ENCODE measurements at regions not wholly inside any gene's neighbourhood (a gene's known extent, or its start where the extent isn't known, plus 50 kb on each side); places are given as distances from the start of the nearest gene placed in this dataset.

DNA sequence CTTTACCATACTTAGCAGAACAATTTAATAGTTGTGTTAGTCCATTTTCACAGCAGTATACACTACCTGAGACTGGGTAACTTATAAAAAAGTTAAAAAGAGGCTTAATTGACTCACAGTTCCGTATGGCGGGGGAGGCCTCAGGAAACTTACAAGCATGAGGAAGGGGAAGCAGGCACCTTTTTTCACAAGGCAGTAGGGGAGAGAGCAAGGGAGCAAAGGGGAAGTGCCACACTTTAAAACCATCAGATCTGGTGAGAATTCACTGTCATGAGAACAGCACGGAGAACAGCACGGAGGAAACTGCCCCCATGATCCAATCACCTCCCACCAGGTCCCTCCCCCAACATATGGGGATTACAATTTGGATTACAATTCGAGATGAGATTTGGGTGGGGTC is 269.9 kb downstream of the MTRR start:
- no peak for DNase-seq

GRCh38 chr5:8150791-8151190 is 281.8 kb downstream of the MTRR start:
- no peak for DNase-seq

DNA sequence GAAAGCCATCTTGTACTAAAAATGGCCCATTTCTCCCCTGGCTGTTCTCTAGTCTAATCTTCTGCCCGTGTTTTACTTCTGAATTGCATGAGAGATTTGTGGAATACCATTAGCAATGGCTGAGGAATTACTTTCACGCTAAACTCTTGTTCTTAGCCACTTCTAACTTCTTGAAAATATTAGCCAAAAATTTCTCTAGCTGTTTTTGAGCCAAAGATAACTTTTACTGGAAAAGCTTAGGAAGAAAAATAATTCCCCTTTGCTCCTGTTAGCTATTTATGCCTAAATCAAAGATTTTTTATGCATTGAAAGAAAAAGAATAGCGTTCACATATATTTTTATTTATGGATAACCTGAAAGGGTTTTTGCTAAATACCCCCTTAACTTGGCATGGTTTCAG is 287.8 kb downstream of the MTRR start:
- DNase-seq, result no peak

DNA sequence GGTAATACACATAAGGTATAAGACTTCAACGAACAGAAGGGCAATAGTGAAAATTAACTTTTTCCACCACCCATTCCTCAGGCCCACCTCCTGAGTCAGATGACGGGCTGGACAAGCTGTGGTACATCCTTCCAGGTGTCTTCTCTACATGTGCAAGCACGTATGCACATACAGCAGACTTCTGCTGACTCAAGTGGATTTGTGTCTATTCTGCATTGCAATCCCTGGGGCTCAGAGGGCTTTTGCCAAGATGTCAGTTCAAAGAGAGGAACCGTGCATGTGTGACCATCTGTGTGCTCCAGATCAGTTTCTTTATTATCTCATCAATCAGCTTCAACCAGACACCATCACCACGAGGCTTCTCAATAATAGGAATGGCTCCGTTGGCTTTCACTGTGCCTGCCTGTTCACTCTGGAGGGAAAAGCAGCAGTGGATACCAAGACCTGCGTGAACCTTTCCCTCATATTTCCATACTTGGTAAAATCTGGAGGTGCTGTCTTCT is 288.4 kb downstream of the MTRR start:
- no peak for DNase-seq

- no peak for DNase-seq
Observed at GRCh38 chr5:8176101-8176693, 307.2 kb downstream of the MTRR start.

- peak in 3 of 14 donors; percentile 1 to 6 (median 2) for DNase-seq
Observed at GRCh38 chr5:8184455-8185063, 315.6 kb downstream of the MTRR start.

DNA sequence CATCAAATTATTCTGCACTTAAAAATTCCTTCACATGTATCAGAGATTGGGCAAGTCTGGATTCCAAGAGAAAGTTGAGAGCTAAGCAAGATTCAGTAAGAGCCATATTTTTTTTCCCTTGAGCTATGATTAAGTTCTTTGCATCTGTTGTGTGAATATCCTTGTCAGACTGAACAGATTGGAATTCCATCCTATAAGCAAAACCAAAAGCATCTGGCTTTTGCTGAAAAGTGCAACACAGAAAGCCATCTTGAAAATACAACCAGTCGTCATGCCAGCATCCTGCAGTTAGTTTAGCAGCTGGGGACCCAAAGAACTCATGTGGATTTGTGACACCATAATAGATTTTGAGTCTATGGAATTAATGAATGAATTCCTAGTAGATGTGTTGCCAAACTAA is 316.9 kb downstream of the MTRR start:
- DNase-seq, result no peak

DNA sequence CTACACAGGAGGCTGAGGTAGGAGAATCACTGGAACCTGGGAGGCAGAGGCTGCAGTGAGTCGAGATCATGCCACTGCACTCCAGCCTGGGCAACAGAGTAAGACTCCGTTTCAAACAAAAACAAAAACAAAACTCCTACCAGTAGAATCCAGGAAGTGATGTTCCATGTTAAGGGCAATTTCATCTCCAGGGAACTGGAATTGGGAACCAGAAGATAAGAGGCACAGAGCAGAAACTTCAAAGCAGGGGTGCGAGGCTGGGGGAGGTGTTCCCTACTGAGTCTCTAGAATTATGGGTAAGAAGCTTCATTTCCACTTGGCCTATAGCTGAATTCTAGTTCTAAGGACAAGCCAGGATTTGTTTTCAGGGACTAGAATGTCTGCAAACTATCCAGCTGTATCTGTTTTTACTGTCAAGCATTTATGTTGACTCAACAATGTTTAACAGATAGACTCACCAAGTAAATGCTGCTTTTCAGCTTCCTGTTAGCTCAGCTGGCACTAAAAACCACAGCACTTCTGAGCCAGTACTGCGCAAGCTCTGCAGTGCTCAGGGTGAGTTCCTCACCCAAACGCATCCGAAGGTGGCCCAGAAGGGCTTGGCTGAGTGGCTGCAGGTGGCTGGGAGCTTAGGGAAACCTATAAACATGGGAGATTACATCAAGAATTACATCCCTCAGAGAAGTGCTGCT is 320.1 kb downstream of the MTRR start:
- no peak for DNase-seq

- DNase-seq, result no peak
Observed at GRCh38 chr5:8192840-8193239, 323.9 kb downstream of the MTRR start.

DNA sequence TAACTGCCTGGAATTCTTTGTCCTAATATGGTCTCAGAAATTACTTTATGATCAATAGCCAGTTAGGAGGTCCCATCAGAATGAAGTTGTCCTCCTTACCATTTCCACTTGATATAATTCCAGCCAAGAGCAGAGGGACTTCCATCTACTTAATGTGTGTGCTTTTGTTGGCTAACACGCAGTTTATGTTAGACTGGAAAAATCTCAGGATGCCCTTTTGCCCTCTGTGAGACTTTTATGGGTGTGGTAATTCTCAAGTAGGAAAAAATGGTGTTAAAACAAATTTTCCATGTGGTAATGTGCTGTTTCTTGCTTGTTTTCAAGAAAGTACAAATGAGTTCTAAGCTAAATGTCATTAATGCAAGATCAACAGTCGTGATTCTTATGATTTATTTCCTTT is 327.1 kb downstream of the MTRR start:
- no peak for DNase-seq

DNA sequence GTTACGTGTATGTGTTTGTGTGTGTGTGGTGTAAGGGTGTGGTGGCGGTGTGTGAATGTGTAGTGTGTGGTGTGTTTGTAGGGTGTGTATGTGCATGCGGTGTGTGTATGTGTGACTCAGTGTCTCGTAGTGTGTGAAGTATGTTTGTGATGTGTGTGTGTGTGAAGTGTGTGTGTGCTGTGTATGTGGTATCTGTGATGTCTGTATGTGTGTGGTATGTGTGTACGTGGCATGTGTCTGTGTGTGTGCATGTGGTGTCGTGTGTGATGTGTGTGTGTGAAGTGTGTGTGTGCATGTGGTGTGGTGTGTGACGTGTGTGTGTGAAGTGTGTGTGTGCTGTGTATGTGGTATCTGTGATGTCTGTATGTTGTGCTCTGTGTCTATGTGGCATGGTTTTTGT is 339.4 kb downstream of the MTRR start:
- no peak for DNase-seq

DNA sequence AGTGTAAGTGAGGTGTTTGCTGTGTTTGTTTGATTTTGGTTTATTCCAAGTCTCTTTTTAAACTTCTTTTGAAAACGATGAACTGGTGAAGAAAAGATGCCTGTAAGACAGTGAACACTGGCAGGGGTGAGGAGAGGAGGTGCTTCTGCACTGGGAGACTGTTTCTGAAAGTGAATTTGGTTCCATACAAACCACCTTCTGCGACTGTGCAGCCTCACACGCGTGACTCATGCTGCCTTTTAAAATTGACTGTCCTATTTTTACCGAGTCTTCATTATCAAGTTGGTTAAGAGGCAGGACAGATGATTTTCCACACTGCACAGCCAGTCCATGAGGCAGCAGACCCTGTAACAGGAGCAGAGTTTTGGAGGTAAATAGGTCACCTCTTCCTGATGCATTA is 340.6 kb downstream of the MTRR start:
- no peak for DNase-seq

- DNase-seq, result peak in 1 of 14 donors; percentile 14
Observed at GRCh38 chr5:8213701-8214240, 344.8 kb downstream of the MTRR start.

- no peak for DNase-seq
Observed at GRCh38 chr5:8216921-8217320, 348.0 kb downstream of the MTRR start.

GRCh38 chr5:8226148-8226547 is 357.2 kb downstream of the MTRR start:
- no peak for DNase-seq

GRCh38 chr5:8227112-8227511 is 358.2 kb downstream of the MTRR start:
- DNase-seq, result no peak

DNA sequence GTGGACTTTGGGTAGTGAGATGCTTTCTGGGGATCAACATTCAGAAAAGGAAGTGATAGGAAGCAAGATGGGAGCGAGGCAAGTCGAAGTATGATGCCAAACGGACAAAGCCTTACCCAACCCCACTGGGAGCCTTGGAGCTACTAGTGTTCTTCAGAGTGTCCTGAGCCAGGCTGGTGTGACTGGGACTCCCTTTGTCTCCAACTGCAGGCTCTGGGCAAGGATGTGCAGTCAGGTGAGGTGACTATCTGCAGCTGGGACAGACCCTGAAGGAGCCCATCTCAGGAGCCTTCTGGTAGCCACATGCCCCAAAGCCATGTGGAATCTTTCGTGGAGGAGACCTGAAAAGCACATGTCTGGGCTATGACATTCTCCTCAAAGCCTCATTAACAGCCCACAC is 360.6 kb downstream of the MTRR start:
- no peak for DNase-seq

DNA sequence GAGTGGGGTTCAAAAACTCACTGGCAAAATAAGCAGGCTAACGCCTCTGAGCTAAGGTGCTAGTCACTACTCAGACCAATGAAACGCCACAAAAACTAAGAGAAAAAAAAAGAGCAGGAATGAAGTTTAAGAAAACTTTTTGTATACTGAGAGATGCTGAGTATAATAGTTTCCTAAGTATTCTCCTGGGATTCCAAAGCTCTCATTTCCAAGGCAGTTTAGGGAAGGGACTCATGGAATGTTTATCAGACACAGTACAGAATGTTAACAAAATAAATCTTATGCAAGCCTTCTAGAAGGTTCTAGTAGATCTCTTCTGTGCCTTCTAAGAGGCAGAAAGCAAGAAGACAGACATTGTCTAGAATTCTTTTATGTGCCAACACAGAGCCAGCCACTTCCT is 361.9 kb downstream of the MTRR start:
- DNase-seq, result no peak

GRCh38 chr5:8233479-8233878 is 364.5 kb downstream of the MTRR start:
- DNase-seq, result no peak

DNA sequence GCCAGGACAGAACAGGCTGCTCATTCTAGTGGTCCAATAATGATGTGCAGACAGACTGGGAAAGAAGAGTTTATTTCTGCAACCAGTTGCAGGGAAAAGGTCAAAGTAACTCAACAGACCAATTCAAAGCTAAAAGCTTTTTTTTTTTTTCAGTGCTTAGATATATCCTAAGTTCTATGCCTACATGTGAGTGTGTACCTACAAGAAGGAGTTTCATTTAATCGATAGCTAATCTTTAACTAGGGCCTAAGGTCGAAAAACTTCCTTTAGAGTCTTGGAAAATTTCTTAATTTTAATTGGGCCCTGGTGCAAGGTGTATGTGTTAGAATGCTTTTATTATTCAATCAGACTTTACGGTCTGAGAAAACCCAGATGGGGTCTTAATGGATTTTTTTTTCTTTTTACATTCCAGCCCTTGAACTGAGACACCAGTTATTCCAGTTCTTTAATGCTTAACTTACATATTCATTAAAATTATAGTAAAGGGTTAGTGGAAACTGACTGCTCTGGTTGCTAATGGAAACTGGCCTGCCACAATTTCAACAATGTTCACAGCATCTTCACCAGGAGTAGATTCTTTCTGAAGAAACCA is 365.3 kb downstream of the MTRR start:
- no peak for DNase-seq

GRCh38 chr5:8238080-8238479 is 369.1 kb downstream of the MTRR start:
- no peak for DNase-seq

DNA sequence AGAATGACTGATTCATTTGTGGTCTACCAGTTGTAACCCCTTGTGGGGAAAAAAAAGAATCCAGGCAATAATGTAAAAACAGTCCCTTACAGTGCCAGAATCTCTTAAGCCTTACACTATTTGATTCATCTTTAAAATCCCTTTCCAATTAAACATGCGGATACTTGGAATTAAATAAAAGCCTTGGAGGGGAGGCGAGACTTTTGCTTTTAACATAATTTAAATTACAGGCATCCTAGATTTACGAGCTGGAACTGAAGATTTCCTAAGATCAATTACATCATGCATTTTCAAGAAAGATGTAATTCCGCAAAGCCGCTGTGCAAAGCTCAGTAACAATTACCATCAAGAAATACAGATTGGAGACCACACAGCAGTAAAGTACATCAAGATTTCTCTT is 370.2 kb downstream of the MTRR start:
- DNase-seq, result no peak

- DNase-seq, result no peak
Observed at GRCh38 chr5:8239646-8240045, 370.7 kb downstream of the MTRR start.

Data from C1 segment of cervical spinal cord (tissue), 14 donors.